ENCODE measurements at regions not wholly inside any gene's neighbourhood (a gene's known extent, or its start where the extent isn't known, plus 50 kb on each side); places are given as distances from the start of the nearest gene placed in this dataset.

DNA sequence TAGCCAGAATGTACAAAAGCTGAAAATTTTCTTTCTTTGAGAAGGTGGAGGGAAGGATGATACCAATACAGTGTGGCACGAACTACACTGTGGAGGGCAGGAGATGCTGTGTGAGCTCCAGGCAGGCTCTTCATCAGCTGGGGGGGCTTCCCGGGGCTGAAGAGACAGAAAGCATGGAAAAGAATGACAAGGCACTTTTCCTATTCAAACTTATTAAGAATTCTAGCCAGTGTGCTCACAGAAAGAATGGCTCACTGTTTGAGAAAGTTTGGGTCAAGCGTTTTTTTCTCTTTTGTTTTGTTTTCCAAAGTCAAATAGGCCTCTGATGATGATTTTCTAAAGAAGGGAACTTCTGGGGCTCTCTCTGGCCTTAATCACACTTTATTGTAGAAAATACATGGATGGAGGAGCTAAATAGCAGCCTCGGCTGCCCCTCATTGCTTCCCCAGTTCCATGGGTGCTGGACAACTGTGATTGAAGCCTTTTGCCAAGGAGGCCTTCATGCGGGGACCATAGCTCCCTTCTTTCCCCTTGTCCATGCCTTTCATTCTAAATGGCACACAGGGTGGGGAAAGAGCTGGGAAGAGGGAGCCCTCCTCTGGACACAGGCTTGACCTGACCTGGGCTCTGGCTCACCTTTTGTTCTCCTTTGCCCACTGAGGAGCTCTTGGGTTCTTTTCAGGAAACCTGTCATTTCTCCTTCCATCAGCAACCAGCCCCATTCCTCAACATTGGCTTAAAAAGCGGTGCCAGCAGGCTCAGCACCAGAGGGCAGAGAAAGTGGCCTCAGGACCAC is 130.6 kb downstream of the TDRD15 start:
- FAIRE-seq, result no peak

- FAIRE-seq, result no peak
These were observed 132.2 kb downstream of the TDRD15 start for GRCh38 chr2:21256006-21256405.

DNA sequence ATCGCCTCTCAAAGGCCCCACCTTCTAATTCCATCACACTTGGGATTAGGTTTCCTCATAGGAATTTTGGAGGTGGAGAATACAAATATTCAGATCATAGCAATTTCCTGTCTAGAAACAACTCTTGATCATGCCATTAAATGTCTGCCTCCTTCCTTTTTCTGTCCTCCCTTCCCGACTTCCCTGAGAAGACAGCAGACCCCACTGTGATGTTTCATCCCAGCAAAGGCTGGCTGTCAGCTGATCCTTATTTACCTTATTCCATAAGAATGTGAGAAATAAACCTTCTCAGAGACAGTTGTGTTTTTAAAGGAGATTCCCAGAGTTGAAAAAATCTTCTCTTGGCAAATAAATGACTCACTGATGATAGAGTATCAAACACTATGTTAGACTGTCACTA is 133.9 kb downstream of the TDRD15 start:
- no peak for FAIRE-seq

GRCh38 chr2:21258082-21258481 is 134.3 kb downstream of the TDRD15 start:
- no peak for FAIRE-seq

DNA sequence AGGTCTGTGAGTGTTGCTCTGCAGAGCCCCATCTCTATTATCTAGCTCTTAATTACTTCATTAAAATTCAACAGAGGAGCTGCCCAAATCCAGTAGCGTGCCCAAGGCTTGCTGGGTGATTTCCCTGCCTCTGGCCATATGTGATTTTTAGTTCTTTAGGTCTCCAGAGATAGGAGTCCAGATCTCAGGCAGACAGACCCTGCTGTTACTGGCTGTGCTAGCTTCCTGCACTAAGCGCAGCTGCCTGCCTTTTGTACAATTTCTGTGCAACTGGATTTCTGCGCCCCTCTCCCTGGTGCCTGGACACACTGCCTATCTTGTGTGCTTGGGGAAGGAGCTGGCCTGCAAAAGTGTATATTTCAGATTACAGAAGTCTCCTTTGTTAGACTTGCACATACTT is 136.5 kb downstream of the TDRD15 start:
- no peak for FAIRE-seq

DNA sequence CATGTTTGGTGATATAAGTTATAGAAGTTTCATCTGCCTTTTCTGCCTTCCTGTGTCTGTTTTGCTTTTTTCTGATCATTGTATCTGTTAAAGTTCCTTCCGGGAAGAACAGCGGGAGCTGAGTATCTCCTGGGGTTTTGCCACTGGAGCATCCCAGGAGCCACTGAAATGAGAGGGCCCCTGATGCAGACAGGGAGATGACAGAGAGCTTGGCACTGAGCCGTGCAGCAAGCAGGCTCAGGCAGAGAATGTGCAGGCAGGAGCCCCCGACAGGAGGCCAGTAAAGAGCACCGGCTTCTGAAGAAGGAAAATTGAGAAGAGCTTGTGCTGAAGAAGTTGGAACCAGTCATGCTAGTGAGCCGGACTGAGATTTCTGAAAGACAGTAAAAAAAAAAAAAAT is 137.8 kb downstream of the TDRD15 start:
- FAIRE-seq, result no peak

DNA sequence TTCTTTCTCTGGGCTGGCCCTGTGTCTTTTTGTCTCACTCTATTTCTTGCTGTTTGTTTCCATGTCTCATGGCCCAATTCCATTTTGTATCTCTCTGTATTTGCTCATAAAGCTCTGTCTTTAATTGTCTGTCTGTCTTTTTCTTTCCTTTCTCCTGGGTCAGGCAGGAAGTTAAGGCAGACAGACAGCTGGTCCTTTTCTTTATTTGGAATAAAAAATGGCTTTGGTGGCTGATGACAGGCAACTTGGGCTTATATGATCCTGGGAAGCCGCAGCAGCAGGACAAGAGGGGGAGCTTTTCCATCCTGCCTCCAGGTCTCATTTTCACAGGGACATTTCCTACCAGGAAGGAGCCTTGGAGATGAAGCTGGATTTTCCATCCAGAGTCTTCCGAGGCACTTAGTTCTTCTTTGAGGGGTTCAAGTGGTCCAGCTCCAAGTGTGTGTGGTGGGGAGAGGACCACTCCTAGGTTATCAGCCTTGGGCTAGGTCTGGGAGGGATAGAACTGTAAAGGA is 138.7 kb downstream of the TDRD15 start:
- FAIRE-seq, result no peak

DNA sequence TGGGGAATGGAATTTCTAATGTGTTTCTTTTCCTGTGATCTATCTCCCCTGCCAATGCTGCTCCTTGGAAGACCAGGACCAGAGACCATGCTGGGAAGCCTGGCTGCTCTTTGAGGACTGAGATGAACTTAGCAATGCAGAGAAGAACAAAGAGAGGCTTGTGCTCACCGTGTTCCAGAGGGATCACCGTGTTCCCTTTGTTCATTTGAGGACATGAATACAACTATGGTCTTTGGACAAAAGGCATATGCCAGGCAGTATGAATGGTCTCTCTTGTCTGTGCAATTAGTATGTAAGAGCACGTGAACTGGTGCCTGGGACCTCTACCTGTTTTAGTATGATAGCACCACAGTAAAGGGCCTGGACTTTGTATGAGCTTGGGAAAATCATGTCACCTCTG is 139.9 kb downstream of the TDRD15 start:
- FAIRE-seq, result no peak

- no peak for FAIRE-seq
These were observed 142.0 kb downstream of the TDRD15 start for GRCh38 chr2:21265752-21266151.

- FAIRE-seq, result no peak
These were observed 143.6 kb downstream of the TDRD15 start for GRCh38 chr2:21267232-21267835.

- FAIRE-seq, result no peak
These were observed 144.6 kb downstream of the TDRD15 start for GRCh38 chr2:21268197-21268877.

- FAIRE-seq, result no peak
These were observed 145.1 kb downstream of the TDRD15 start for GRCh38 chr2:21268878-21269224.

- FAIRE-seq, result no peak
These were observed 145.6 kb downstream of the TDRD15 start for GRCh38 chr2:21269382-21269781.

- FAIRE-seq, result no peak
These were observed 146.3 kb downstream of the TDRD15 start for GRCh38 chr2:21270083-21270491.

- FAIRE-seq, result no peak
These were observed 146.9 kb downstream of the TDRD15 start for GRCh38 chr2:21270708-21271122.

- no peak for FAIRE-seq
These were observed 152.4 kb downstream of the TDRD15 start for GRCh38 chr2:21276163-21276562.

GRCh38 chr2:21277068-21278056 is 153.6 kb downstream of the TDRD15 start:
- FAIRE-seq, result no peak

GRCh38 chr2:21279525-21279924 is 155.8 kb downstream of the TDRD15 start:
- FAIRE-seq, result no peak

GRCh38 chr2:21280793-21281192 is 157.0 kb downstream of the TDRD15 start:
- no peak for FAIRE-seq

DNA sequence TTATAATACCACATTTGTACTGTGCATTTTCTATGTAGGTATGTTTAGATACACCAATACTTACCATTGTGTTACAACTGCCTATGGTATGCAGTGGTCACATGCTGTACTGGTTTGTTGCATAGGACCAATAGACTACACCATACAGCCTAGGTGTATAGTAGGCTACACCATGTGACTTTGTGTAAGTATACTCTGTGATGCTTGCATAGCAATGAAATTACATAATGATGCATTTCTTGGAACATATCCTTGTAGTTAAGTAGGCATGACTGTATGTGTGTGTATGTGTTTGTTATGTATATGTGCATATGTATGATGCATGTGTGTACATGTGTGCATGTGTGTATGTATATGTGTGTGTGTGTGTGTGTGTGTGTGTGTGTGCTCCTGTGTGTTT is 157.6 kb downstream of the TDRD15 start:
- FAIRE-seq, result no peak

GRCh38 chr2:21281791-21282514 is 158.2 kb downstream of the TDRD15 start:
- no peak for FAIRE-seq

DNA sequence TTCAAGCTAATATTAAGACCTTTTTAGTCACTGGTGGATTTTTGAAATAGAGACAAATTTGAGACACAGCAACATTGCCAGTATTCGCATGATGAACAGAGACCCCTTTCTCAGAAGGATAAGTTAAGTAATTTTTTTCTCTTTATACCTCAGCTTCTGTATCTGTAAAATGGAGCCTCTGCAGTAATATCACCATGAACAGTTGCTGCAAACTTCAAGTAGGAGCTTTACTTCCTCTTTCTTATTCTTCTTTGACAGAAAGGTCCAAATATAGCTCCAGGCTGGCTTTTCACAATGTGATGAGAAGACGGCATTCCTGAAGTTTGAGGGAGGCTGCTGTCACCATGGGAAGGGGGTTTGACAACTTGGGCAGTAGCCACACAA is 158.7 kb downstream of the TDRD15 start:
- FAIRE-seq, result no peak

Data from A204.1 (cell line).